Body of pancreas (tissue), 4 donors: ENCODE measurements at regions not wholly inside any gene's neighbourhood (a gene's known extent, or its start where the extent isn't known, plus 50 kb on each side); places are given as distances from the start of the nearest gene placed in this dataset.

Experiments
- ATAC-seq: fragments of 150-250 bp; one replicate; pipeline ENCODE4 v1.9.1; 2016
- DNase-seq, 4 donors: peaks; one replicate each; pipeline ENCODE4 v3.0.0-alpha.2; 2019
- H3K27ac ChIP-seq, 4 donors: fragments of 200-600 bp; sonication (generic); 1 replicate in 3 of 4; 2 replicates in 1 of 4; pipeline versions ENCODE4 v1.5.1 to v1.6.1; 2016 to 2019; ENCODE audit warnings: mild to moderate bottlenecking in 1 of 4, mixed read lengths in 1 of 4, moderate library complexity in 1 of 4
- H3K27me3 ChIP-seq, 2 donors: fragments of 200-600 bp; sonication (generic); one replicate each; pipeline ENCODE4 v1.6.0; 2016; ENCODE audit warnings: mild to moderate bottlenecking in 1 of 2
- H3K36me3 ChIP-seq, 2 donors: fragments of 200-600 bp; sonication (generic); replicated peaks in 1 of 2; 2 replicates each; pipeline ENCODE4 v1.5.1; 2016; ENCODE audit warnings: low read depth in 2 of 2; ENCODE audit not compliant: insufficient read depth in 1 of 2
- H3K4me1 ChIP-seq: fragments of 200-600 bp; sonication (generic); one replicate; pipeline ENCODE4 v1.6.0; 2016
- H3K4me3 ChIP-seq, 2 donors: fragments of 200-600 bp; sonication (generic); 1 replicate in 1 of 2; 2 replicates in 1 of 2; pipeline ENCODE4 v1.5.1; 2016 to 2019
- H3K9me3 ChIP-seq, 3 donors: fragments of 200-600 bp; sonication (generic); 1 replicate in 2 of 3; 2 replicates in 1 of 3; pipeline ENCODE4 v1.5.1; 2016
- CTCF ChIP-seq, 7 experiments: fragments of 450-650 bp in 4 of 7; fragments of 200-600 bp in 3 of 7; sonication (generic) in 3 of 7; IDR thresholded peaks; one replicate each; pipeline ENCODE4 v1.5.1; 2016 to 2019; ENCODE audit warnings: antibody characterized with exemption in 7 of 7
- POLR2A ChIP-seq, 3 donors: fragments of 450-650 bp; IDR thresholded peaks; one replicate each; pipeline ENCODE4 v1.6.1; 2016; ENCODE audit warnings: antibody characterized with exemption in 3 of 3, mild to moderate bottlenecking in 2 of 3
- WGBS, 2 donors: methylation state at CpG; one replicate each; pipeline ENCODE4 v1.1.5; 2017; 5-methylcytosine and 5-hydroxymethylcytosine counted together
- intact Hi-C: fragments of 100-400 bp; cut with DNase I; formaldehyde crosslinking; loops from one replicate; pipeline ENCODE4 v1.15.1; 2023

GRCh38 chr17:77382356-77382911 is 241.7 kb downstream of the SEC14L1 start:
- Histone ChIP-seq H3K36me3 (no peaks in the 10 kb centered on the region), H3K9me3 (no peaks in the 10 kb centered on the region), H3K27ac (peak overlapping the region in 1 of 4 donors; percentile 83), H3K4me1 (peaks cover 98% of the 10 kb centered on the region), H3K27me3 (no peaks in the 10 kb centered on the region), H3K4me3 (no peak overlapping the region)
- no peak for TF ChIP-seq POLR2A (IDR thresholded peaks at IDR 0.05)
- no peak for TF ChIP-seq CTCF (IDR thresholded peaks at IDR 0.05)
- DNase-seq: no peak
- ATAC-seq: no peak
- WGBS, 2 donors: 68 to 71% methylated on average over 13 of the region's 13 CpGs
- intact Hi-C loops: no loop called here

GRCh38 chr17:77382966-77383612 is 242.3 kb downstream of the SEC14L1 start:
- Histone ChIP-seq H3K36me3 (no peaks in the 10 kb centered on the region), H3K9me3 (no peaks in the 10 kb centered on the region), H3K27me3 (no peaks in the 10 kb centered on the region), H3K4me3 (no peak overlapping the region), H3K4me1 (peaks cover 96% of the 10 kb centered on the region), H3K27ac (peak overlapping the region; percentile 11 to 83 (median 69))
- DNase-seq (no peak), ATAC-seq (no peak)
- 75 to 85% methylated on average over 6 to 8 of the region's 8 CpGs for WGBS, 2 donors
- no peak for TF ChIP-seq CTCF (IDR thresholded peaks at IDR 0.05)
- no peak for TF ChIP-seq POLR2A (IDR thresholded peaks at IDR 0.05)
- intact Hi-C loops: no loop called here

GRCh38 chr17:77383613-77384608 is 243.1 kb downstream of the SEC14L1 start:
- ATAC-seq (peak; percentile 78), DNase-seq (peak; percentile 62 to 78 (median 73))
- TF ChIP-seq POLR2A (IDR thresholded peaks at IDR 0.05): no peak
- TF ChIP-seq CTCF (IDR thresholded peaks at IDR 0.05): no peak
- 54 to 56% methylated on average over 10 to 27 of the region's 29 CpGs for WGBS, 2 donors
- Histone ChIP-seq H3K4me3 (no peak overlapping the region), H3K27ac (peak overlapping the region; percentile 11 to 83 (median 69)), H3K27me3 (no peaks in the 10 kb centered on the region), H3K9me3 (no peaks in the 10 kb centered on the region), H3K4me1 (peaks cover 96% of the 10 kb centered on the region), H3K36me3 (no peaks in the 10 kb centered on the region)
- intact Hi-C loops: no loop called here

GRCh38 chr17:77385750-77386501 is 245.2 kb downstream of the SEC14L1 start:
- no peak for TF ChIP-seq POLR2A (IDR thresholded peaks at IDR 0.05)
- no peak for TF ChIP-seq CTCF (IDR thresholded peaks at IDR 0.05)
- Histone ChIP-seq H3K4me1 (peaks cover 94% of the 10 kb centered on the region), H3K4me3 (no peak overlapping the region), H3K9me3 (no peaks in the 10 kb centered on the region), H3K36me3 (no peaks in the 10 kb centered on the region), H3K27ac (peak overlapping the region in 3 of 4 donors; percentile 65 to 83 (median 73)), H3K27me3 (no peaks in the 10 kb centered on the region)
- DNase-seq (no peak), ATAC-seq (no peak)
- WGBS, 2 donors: 63 to 64% methylated on average over 9 to 16 of the region's 16 CpGs
- intact Hi-C loops: no loop called here
